Pancreas (tissue), 10 donors: ENCODE measurements at regions not wholly inside any gene's neighbourhood (a gene's known extent, or its start where the extent isn't known, plus 50 kb on each side); places are given as distances from the start of the nearest gene placed in this dataset.

Experiments used
- ATAC-seq, 4 donors: fragments of 200-7000 bp; cut with Tn5 transposase; one replicate each; pipeline versions ENCODE4 v1.8.0 to v1.9.1; 2020; ENCODE audit warnings: mild to moderate bottlenecking in 4 of 4, moderate library complexity in 4 of 4
- DNase-seq, 6 donors: peaks; one replicate each; pipeline ENCODE4 v3.0.0-alpha.2; 2020
- FAIRE-seq: peaks from 2 replicates; lab custom pipeline; 2012; peaks lifted over from hg19 to GRCh38; lab: Jason Lieb, UNC
- H3K27ac ChIP-seq, 4 donors: fragments of 200-600 bp; sonication (generic); 1 replicate in 3 of 4; 2 replicates in 1 of 4; pipeline versions ENCODE4 v1.5.0 to v1.8.0; 2020
- H3K27me3 ChIP-seq, 4 donors: fragments of 200-600 bp; one replicate each; pipeline ENCODE4 v1.8.0; 2021
- H3K36me3 ChIP-seq, 3 donors: fragments of 200-600 bp; sonication (generic) in 1 of 3; one replicate each; pipeline versions ENCODE4 v1.5.0 to v1.8.0; 2020 to 2021
- H3K4me1 ChIP-seq, 3 donors: fragments of 200-600 bp; one replicate each; pipeline ENCODE4 v1.8.0; 2021
- H3K4me3 ChIP-seq, 4 donors: fragments of 200-600 bp; sonication (generic) in 2 of 4; one replicate each; pipeline versions ENCODE4 v1.5.0 to v1.8.0; 2020 to 2021
- H3K9me3 ChIP-seq, 4 donors: fragments of 200-600 bp; one replicate each; pipeline ENCODE4 v1.8.0; 2021
- WGBS, 2 donors: extraction: QIAGEN DNeasy Blood & Tissue Kit; methylation state at CpG; one replicate each; pipeline ENCODE4 v1.1.7; 2013; 5-methylcytosine and 5-hydroxymethylcytosine counted together
- intact Hi-C, 3 donors: fragments of 100-400 bp; cut with DNase I; formaldehyde crosslinking; loops; one replicate each; pipeline versions ENCODE4 v1.11.1 to v1.14.2; 2022
- TF ChIP-seq, protein P1 (sequence below), 4 donors: fragments of 200-600 bp; sonication (generic) in 3 of 4; IDR thresholded peaks; one replicate each; pipeline versions ENCODE4 v1.5.0 to v1.8.0; 2021; ENCODE audit warnings: antibody characterized with exemption in 4 of 4
- donor health status: healthy with polysubstance abuse.
- donor health status: DM: no; HTN: no; CAD: no; lungs with moderate emphysema.
- donor health status: DM: no; HTN: no; CAD: no.
- donor health status: control.
- donor health status: control.
- donor health status: Bipolar disorder and iron deficiency.
- donor health status: DM: yes; HTN: yes; CAD: no.
- donor health status: DM: no; HTN: no; CAD: no.
- donor health status: DM: no; HTN: no; CAD: no.
- donor health status: DM: yes; HTN: yes; CAD: no.

DNA sequence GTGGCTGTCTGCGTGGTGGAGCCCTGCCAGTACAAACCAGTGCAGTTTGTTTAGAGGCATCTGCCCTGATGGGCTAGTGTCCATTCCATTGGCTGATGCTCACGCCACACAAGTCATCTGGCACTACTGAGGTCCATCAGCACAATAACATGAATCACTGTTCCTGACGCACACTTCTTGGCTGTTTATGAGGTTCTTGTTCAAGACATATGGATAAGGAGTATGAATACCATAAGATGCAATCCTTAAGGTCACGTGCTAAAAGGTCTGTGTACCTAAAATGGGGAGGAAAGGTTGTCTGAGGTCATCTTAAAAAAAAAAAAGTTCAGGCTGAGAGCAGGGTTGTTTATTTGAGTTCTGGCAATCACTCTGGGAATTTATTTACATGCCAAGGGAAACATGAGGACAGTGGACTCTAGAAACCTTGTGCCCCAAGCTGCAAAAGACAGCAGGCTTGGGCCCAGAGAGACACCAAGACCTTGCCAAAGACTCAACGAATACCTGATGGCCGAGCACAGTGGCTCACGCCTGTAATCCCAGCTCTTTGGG is 54.1 kb upstream of the SHLD1 start:
- H3K36me3 ChIP-seq: no peaks in the 10 kb centered on the region
- no peaks in the 10 kb centered on the region for H3K27me3 ChIP-seq
- no peak overlapping the region for H3K4me3 ChIP-seq
- H3K4me1 ChIP-seq: no peaks in the 10 kb centered on the region
- FAIRE-seq (no peak), ATAC-seq (no peak), DNase-seq (no peak)
- WGBS, 2 donors: 73 to 88% methylated on average over 7 of the region's 7 CpGs
- H3K9me3 ChIP-seq: no peaks in the 10 kb centered on the region
- no peak overlapping the region for H3K27ac ChIP-seq
- intact Hi-C loops: no loop called here
- TF ChIP-seq, protein P1, sequence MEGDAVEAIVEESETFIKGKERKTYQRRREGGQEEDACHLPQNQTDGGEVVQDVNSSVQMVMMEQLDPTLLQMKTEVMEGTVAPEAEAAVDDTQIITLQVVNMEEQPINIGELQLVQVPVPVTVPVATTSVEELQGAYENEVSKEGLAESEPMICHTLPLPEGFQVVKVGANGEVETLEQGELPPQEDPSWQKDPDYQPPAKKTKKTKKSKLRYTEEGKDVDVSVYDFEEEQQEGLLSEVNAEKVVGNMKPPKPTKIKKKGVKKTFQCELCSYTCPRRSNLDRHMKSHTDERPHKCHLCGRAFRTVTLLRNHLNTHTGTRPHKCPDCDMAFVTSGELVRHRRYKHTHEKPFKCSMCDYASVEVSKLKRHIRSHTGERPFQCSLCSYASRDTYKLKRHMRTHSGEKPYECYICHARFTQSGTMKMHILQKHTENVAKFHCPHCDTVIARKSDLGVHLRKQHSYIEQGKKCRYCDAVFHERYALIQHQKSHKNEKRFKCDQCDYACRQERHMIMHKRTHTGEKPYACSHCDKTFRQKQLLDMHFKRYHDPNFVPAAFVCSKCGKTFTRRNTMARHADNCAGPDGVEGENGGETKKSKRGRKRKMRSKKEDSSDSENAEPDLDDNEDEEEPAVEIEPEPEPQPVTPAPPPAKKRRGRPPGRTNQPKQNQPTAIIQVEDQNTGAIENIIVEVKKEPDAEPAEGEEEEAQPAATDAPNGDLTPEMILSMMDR (IDR thresholded peaks at IDR 0.05): no peak

DNA sequence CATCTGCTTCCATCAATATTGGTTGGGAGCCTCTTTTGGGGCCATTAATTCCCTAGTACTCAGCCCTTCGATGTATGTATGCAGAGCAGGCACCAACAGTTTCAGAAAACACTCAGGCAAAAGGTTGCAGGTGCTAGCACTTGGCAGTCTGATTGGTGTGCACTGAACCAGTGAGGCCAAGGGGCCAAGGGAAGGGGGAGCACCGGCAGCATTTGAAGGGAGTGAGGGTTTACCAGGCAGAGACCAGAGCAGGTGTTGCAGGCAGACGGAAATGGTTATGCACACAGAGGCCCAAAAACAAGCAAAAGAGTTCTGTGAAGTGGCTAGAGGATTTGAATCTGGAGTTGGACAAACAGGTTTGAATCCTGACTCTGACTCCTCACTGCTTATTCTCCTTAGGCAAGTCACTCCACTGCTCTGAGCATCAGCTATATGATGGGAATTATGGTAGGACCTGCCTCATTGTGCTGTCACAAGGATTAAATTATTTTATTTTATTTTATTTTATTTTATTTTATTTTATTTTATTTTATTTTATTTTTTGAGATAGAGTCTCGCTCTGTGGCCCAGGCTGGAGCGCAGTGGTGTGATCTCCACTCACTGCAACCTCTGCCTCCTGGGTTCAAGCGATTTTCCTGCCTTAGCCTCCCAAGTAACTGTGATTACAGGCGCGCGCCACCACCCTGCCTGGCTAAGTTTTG is 58.1 kb upstream of the SHLD1 start:
- H3K27ac ChIP-seq: no peak overlapping the region
- no peak for FAIRE-seq
- no peaks in the 10 kb centered on the region for H3K9me3 ChIP-seq
- H3K27me3 ChIP-seq: no peaks in the 10 kb centered on the region
- intact Hi-C loops: no loop called here
- 85 to 86% methylated on average over 9 of the region's 9 CpGs for WGBS, 2 donors
- ATAC-seq: no peak
- no peaks in the 10 kb centered on the region for H3K4me1 ChIP-seq
- no peaks in the 10 kb centered on the region for H3K36me3 ChIP-seq
- H3K4me3 ChIP-seq: no peak overlapping the region
- DNase-seq: no peak
- TF ChIP-seq, protein P1 (IDR thresholded peaks at IDR 0.05): no peak

DNA sequence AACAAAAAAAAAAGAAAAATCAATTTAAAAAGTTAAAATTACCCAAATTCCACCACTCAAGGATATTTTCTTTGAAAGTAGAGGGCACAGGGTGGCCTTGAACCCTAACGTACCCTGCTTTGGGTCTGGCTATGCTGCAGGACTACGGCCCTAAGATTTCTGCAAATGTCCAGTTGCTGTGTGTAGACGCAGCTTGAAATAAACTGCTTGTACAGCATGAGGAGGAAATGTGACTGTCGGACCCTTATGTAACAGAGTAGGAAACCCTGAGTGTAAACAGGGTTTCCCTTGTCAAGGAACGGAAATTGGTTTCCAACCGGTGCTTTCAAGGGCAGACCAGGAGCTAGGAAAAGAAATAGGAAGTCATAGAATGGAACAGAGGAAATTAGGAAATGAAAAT is 60.7 kb upstream of the SHLD1 start:
- TF ChIP-seq, protein P1 (IDR thresholded peaks at IDR 0.05): no peak
- DNase-seq: no peak
- Histone ChIP-seq H3K4me1 (no peaks in the 10 kb centered on the region), H3K27ac (no peak overlapping the region), H3K4me3 (no peak overlapping the region), H3K36me3 (no peaks in the 10 kb centered on the region), H3K27me3 (no peaks in the 10 kb centered on the region), H3K9me3 (no peaks in the 10 kb centered on the region)
- FAIRE-seq: no peak
- intact Hi-C loops: no loop called here
- WGBS, 2 donors: 74 to 79% methylated on average over 6 of the region's 6 CpGs
- ATAC-seq: peak in 2 of 4 donors; percentile 36 to 46

DNA sequence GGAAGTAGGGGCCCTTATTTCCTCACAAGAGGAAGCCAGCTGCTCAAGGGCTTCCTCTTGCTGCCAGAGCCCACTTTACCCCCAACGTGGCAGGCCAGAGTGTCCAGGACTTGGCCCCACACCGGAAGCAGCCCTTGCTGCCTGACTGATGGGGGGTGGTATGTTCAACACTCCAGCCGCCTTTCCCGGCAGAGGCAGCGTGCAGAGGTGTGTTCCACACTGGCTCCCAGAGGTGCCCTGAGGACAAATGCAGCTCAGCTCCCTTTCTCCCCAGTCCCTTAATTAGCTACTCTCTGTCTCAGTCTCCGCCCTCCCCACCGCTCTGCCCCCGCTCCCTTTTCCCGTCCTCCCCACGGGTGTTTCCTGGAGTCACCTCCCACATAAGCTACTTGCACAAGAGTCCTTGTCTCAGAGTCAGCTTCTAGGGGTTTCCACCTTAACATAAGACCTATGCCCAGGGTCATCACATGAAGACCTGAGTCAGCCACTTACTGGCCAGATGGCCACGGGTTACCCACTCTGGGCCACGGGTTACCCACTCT is 61.7 kb upstream of the SHLD1 start:
- DNase-seq: peak in 1 of 6 donors; percentile 24
- H3K4me1 ChIP-seq: no peaks in the 10 kb centered on the region
- H3K4me3 ChIP-seq: no peak overlapping the region
- intact Hi-C loops: no loop called here
- FAIRE-seq: no peak
- TF ChIP-seq, protein P1 (IDR thresholded peaks at IDR 0.05): no peak
- peak in 2 of 4 donors; percentile 27 to 48 for ATAC-seq
- no peaks in the 10 kb centered on the region for H3K27me3 ChIP-seq
- no peaks in the 10 kb centered on the region for H3K9me3 ChIP-seq
- H3K36me3 ChIP-seq: no peaks in the 10 kb centered on the region
- WGBS, 2 donors: 66 to 68% methylated on average over 12 of the region's 12 CpGs
- H3K27ac ChIP-seq: no peak overlapping the region

DNA sequence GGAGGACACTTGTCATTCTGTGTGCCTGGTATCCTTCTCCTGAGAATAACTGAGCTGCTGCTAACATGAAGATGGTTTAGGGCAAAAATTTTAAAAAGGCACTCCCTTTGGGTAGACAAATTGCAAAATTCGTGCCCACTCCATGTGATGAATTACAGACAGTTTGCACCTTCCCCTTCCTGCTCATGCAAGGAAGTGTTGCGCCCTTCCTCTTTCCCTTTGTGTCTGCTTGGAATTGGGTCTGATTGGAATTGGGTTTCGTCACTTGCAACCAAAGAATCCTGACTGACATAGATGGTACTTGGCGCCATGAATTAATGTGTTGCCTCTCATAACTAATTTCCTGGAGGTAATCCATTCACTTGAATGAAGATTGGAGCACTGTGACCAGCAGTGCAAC is 62.3 kb upstream of the SHLD1 start:
- peak in 1 of 4 donors; percentile 27 for ATAC-seq
- intact Hi-C loops: no loop called here
- H3K4me1 ChIP-seq: no peaks in the 10 kb centered on the region
- H3K9me3 ChIP-seq: no peaks in the 10 kb centered on the region
- H3K27ac ChIP-seq: no peak overlapping the region
- H3K4me3 ChIP-seq: no peak overlapping the region
- no peak for FAIRE-seq
- 75 to 80% methylated on average over 4 of the region's 4 CpGs for WGBS, 2 donors
- TF ChIP-seq, protein P1 (IDR thresholded peaks at IDR 0.05): no peak
- no peaks in the 10 kb centered on the region for H3K27me3 ChIP-seq
- DNase-seq: peak in 1 of 6 donors; percentile 18
- H3K36me3 ChIP-seq: no peaks in the 10 kb centered on the region
